Activated CD4-positive, alpha-beta memory T cell treated with anti-CD3 and anti-CD28 coated beads for 36 hours (primary cell): ENCODE measurements at regions not wholly inside any gene's neighbourhood (a gene's known extent, or its start where the extent isn't known, plus 50 kb on each side); places are given as distances from the start of the nearest gene placed in this dataset.
"Not testable (repeated sequence)": the region's sequence is repeated elsewhere in the genome, so short reads cannot be mapped to it uniquely, and the experiment has no call there.

ENCODE experiments used
- CTCF ChIA-PET: fragments of 350-600 bp; sonication (Branson Sonifier 250); formaldehyde crosslinking; loops from one replicate; lab custom pipeline; 2021; ENCODE audit warnings: antibody characterized with exemption, inconsistent platforms; lab: Charles Lee
- POLR2A ChIA-PET: fragments of 350-600 bp; sonication (Branson Sonifier 250); formaldehyde crosslinking; loops from one replicate; lab custom pipeline; 2021; ENCODE audit warnings: antibody characterized with exemption; lab: Charles Lee
- DNase-seq: peaks from one replicate; pipeline ENCODE4 v3.0.0-alpha.2; 2020
- H3K27ac Mint-ChIP-seq: one replicate; pipeline ENCODE4 v1.8.0; 2021; ENCODE audit warnings: mixed read lengths
- H3K27me3 Mint-ChIP-seq: one replicate; pipeline ENCODE4 v1.8.0; 2021; ENCODE audit warnings: mixed read lengths
- H3K36me3 Mint-ChIP-seq: one replicate; pipeline ENCODE4 v1.8.0; 2021; ENCODE audit warnings: mixed read lengths
- H3K4me1 Mint-ChIP-seq: one replicate; pipeline ENCODE4 v1.8.0; 2021; ENCODE audit warnings: low read depth, mixed read lengths
- H3K4me3 Mint-ChIP-seq: one replicate; pipeline ENCODE4 v1.8.0; 2021; ENCODE audit warnings: mild to moderate bottlenecking, mixed read lengths
- H3K9me3 Mint-ChIP-seq: one replicate; pipeline ENCODE4 v1.8.0; 2021; ENCODE audit warnings: mixed read lengths
- intact Hi-C: fragments of 100-400 bp; cut with micrococcal nuclease; formaldehyde crosslinking; loops from one replicate; pipeline ENCODE4 v1.15.1; 2023

GRCh38 chr14:26655128-26655527 lies 57.3 kb upstream of the NOVA1 start:
- intact Hi-C loops, result no loop called here
- H3K9me3 Mint-ChIP-seq, result peaks cover 11% of the 10 kb centered on the region
- no peak overlapping the region for H3K4me3 Mint-ChIP-seq
- H3K27me3 Mint-ChIP-seq, result no peaks in the 10 kb centered on the region
- POLR2A ChIA-PET, result no interaction called here
- DNase-seq, result no peak
- CTCF ChIA-PET, result no interaction called here
- no peak overlapping the region for H3K27ac Mint-ChIP-seq
- no peaks in the 10 kb centered on the region for H3K4me1 Mint-ChIP-seq
- no peaks in the 10 kb centered on the region for H3K36me3 Mint-ChIP-seq

DNA sequence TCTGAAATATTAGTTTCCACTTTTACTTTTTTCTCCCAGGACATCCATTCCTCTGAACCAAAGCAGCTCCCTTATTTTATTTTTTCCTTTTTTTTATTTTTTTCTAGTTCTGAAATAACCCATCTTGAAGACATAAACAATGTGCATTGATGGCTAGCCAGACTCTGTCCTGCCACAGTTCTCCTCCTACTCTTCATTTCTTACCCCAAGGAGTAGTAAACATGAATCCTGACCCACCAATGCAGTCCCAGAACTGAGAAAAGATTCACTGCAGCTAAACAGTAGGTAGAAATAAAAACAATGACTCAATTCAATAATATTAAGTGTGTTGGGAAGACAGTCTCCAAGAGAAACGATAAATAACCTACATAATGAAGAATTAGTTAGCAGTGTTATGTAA lies 65.7 kb upstream of the NOVA1 start:
- Mint-ChIP-seq H3K27ac (no peak overlapping the region), H3K36me3 (no peaks in the 10 kb centered on the region), H3K4me3 (no peak overlapping the region), H3K27me3 (no peaks in the 10 kb centered on the region), H3K9me3 (peaks cover 32% of the 10 kb centered on the region), H3K4me1 (no peaks in the 10 kb centered on the region)
- ChIA-PET CTCF (no interaction called here), POLR2A (no interaction called here)
- DNase-seq, result no peak
- intact Hi-C loops, result no loop called here

DNA sequence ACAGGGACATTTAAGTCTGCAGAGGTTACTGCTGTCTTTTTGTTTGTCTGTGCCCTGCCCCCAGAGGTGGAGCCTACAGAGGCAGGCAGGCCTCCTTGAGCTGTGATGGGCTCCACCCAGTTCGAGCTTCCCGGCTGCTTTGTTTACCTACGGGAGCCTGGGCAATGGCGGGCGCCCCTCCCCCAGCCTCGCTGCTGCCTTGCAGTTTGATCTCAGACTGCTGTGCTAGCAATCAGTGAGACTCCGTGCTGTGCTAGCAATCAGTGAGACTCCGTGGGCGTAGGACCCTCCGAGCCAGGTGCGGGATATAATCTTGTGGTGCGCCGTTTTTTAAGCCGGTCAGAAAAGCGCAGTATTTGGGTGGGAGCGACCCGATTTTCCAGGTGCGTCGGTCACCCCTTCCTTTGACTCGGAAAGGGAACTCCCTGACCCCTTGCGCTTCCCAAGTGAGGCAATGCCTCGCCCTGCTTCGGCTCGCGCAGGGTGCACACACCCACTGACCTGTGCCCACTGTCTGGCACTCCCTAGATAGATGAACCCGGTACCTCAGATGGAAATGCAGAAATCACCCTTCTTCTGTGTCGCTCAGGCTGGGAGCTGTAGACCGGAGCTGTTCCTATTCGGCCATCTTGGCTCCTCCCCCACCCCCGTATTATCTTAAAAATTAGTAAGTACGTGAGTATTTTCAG lies 81.0 kb upstream of the NOVA1 start:
- POLR2A ChIA-PET, H3K27ac Mint-ChIP-seq, H3K4me1 Mint-ChIP-seq: not testable (repeated sequence)

GRCh38 chr14:26685401-26685800 lies 87.6 kb upstream of the NOVA1 start:
- DNase-seq, result no peak
- Mint-ChIP-seq H3K4me3 (no peak overlapping the region), H3K36me3 (no peaks in the 10 kb centered on the region), H3K4me1 (no peaks in the 10 kb centered on the region), H3K27ac (no peak overlapping the region), H3K27me3 (no peaks in the 10 kb centered on the region), H3K9me3 (peaks cover 13% of the 10 kb centered on the region)
- intact Hi-C loops, result no loop called here
- CTCF ChIA-PET, result no interaction called here
- POLR2A ChIA-PET, result no interaction called here

More for the DNA sequence above, 81.0 kb upstream of the NOVA1 start:
- DNase-seq, H3K27me3 Mint-ChIP-seq, CTCF ChIA-PET, H3K4me3 Mint-ChIP-seq, intact Hi-C loops, H3K36me3 Mint-ChIP-seq: not testable (repeated sequence)
- peaks cover 19% of the 10 kb centered on the region for H3K9me3 Mint-ChIP-seq

GRCh38 chr14:26687301-26687837 lies 89.5 kb upstream of the NOVA1 start:
- CTCF ChIA-PET, result no interaction called here
- no peak overlapping the region for H3K4me3 Mint-ChIP-seq
- no peak for DNase-seq
- intact Hi-C loops, result no loop called here
- POLR2A ChIA-PET, result no interaction called here
- no peaks in the 10 kb centered on the region for H3K4me1 Mint-ChIP-seq
- peaks cover 17% of the 10 kb centered on the region for H3K9me3 Mint-ChIP-seq
- H3K36me3 Mint-ChIP-seq, result no peaks in the 10 kb centered on the region
- H3K27me3 Mint-ChIP-seq, result no peaks in the 10 kb centered on the region
- no peak overlapping the region for H3K27ac Mint-ChIP-seq

GRCh38 chr14:26694521-26694920 lies 96.7 kb upstream of the NOVA1 start:
- ChIA-PET POLR2A (no interaction called here), CTCF (no interaction called here)
- Mint-ChIP-seq H3K4me3 (no peak overlapping the region), H3K27me3 (no peaks in the 10 kb centered on the region), H3K9me3 (peaks cover 20% of the 10 kb centered on the region), H3K36me3 (no peaks in the 10 kb centered on the region), H3K27ac (no peak overlapping the region), H3K4me1 (no peaks in the 10 kb centered on the region)
- DNase-seq, result no peak
- intact Hi-C loops, result no loop called here

DNA sequence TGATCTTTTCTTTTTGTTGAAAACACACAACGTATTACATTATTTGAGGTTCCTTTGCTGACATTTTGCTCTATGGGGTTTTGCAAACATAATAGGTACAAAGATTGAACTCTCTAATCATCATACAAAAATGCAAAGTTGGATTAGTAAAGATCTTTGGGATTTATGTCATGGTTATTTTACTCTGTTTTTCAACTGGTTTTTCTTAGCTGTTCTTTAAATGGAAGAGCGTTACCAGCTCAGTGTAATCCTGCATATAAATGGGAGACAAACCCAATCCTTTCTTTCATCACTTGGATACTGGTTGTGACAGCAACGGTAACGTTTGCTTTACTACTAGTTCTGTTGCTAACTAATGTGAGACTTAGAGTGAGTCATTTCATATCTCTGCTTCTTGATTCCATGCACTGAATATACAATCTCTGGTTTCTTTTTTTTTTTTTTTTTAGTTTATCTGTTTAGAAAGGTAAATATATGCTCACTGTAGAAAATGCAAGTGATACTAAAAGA lies 104.9 kb upstream of the NOVA1 start:
- Mint-ChIP-seq H3K4me1 (no peaks in the 10 kb centered on the region), H3K36me3 (no peaks in the 10 kb centered on the region), H3K9me3 (peaks cover 20% of the 10 kb centered on the region), H3K27me3 (no peaks in the 10 kb centered on the region), H3K27ac (no peak overlapping the region), H3K4me3 (no peak overlapping the region)
- DNase-seq, result no peak
- POLR2A ChIA-PET, result no interaction called here
- CTCF ChIA-PET, result no interaction called here
- intact Hi-C loops, result no loop called here

GRCh38 chr14:26703686-26704366 lies 106.0 kb upstream of the NOVA1 start:
- ChIA-PET CTCF (no interaction called here), POLR2A (no interaction called here)
- Mint-ChIP-seq H3K9me3 (peaks cover 20% of the 10 kb centered on the region), H3K36me3 (no peaks in the 10 kb centered on the region), H3K4me3 (no peak overlapping the region), H3K4me1 (no peaks in the 10 kb centered on the region), H3K27ac (no peak overlapping the region), H3K27me3 (no peaks in the 10 kb centered on the region)
- intact Hi-C loops, result no loop called here
- DNase-seq, result no peak

GRCh38 chr14:26707234-26707633 lies 109.4 kb upstream of the NOVA1 start:
- DNase-seq, result no peak
- Mint-ChIP-seq H3K4me1 (no peaks in the 10 kb centered on the region), H3K36me3 (no peaks in the 10 kb centered on the region), H3K27me3 (no peaks in the 10 kb centered on the region), H3K9me3 (peaks cover 10% of the 10 kb centered on the region), H3K4me3 (no peak overlapping the region), H3K27ac (no peak overlapping the region)
- intact Hi-C loops, result no loop called here
- CTCF ChIA-PET, result no interaction called here
- POLR2A ChIA-PET, result no interaction called here

DNA sequence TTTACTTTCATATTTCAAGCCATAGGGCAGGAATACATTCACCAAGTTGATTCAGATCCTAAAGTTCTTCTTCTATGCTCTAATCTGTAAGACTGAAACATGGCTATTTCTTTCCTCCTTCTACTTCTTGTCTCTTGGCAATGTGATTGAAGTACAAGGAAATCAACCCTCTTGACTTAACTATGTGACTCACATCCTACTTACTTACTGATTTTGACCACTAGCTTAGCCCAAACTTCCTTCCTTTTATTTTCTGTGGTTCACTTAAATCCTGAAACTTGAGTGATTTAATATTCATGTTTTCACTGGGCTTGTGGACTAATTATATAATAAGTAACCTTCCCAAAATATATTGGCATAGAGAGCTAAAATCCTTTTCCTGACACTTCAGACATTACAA lies 111.2 kb upstream of the NOVA1 start:
- Mint-ChIP-seq H3K36me3 (no peaks in the 10 kb centered on the region), H3K4me3 (no peak overlapping the region), H3K9me3 (peaks cover 9% of the 10 kb centered on the region), H3K27ac (no peak overlapping the region), H3K4me1 (no peaks in the 10 kb centered on the region), H3K27me3 (no peaks in the 10 kb centered on the region)
- intact Hi-C loops, result no loop called here
- DNase-seq, result no peak
- ChIA-PET POLR2A (no interaction called here), CTCF (no interaction called here)

DNA sequence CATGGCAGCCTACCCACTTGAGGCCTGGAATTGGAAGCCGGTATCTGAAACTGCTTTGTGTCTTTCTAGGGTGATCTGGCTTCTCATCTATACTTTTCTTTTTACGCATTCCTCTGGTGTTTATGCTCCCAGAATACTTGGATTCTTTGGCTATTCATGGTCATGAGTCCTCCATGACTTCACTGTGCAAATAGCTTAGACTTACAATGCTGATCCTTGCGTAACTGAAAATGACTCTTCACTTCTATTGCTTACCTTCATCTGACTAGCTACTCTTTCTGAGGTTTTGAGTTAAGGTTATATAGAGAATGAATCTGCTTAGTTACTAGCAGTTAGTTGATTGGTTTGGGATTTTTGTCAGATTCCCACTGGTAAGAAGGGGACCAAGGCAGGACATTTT lies 121.7 kb upstream of the NOVA1 start:
- Mint-ChIP-seq H3K36me3 (no peaks in the 10 kb centered on the region), H3K4me1 (no peaks in the 10 kb centered on the region), H3K4me3 (no peak overlapping the region), H3K9me3 (peaks cover 43% of the 10 kb centered on the region), H3K27me3 (no peaks in the 10 kb centered on the region), H3K27ac (no peak overlapping the region)
- intact Hi-C loops, result no loop called here
- ChIA-PET POLR2A (no interaction called here), CTCF (no interaction called here)
- DNase-seq, result no peak

DNA sequence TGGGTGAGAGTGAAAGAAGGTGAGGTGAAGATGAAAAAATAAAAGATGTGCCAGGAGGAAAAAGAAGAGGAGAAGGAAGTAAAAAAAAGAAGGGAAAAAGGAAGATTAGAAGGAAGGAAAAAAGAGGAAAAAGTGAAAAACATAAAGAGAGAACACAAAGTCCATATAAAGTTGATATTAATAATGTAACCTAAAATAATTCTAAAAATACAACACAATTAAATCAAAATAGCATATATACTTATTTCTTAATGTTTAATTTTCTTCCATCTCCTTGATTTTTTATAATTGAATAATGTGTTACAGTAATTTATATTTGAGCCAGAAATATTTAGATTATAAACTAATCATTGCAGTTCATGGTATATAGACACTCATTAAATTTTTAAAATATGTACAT lies 124.4 kb upstream of the NOVA1 start:
- H3K9me3 Mint-ChIP-seq, result peaks cover 25% of the 10 kb centered on the region
- no peaks in the 10 kb centered on the region for H3K27me3 Mint-ChIP-seq
- intact Hi-C loops, result no loop called here
- DNase-seq, result no peak
- ChIA-PET CTCF (no interaction called here), POLR2A (no interaction called here)
- H3K36me3 Mint-ChIP-seq, result no peaks in the 10 kb centered on the region
- H3K4me3 Mint-ChIP-seq, result no peak overlapping the region
- H3K27ac Mint-ChIP-seq, result no peak overlapping the region
- no peaks in the 10 kb centered on the region for H3K4me1 Mint-ChIP-seq

DNA sequence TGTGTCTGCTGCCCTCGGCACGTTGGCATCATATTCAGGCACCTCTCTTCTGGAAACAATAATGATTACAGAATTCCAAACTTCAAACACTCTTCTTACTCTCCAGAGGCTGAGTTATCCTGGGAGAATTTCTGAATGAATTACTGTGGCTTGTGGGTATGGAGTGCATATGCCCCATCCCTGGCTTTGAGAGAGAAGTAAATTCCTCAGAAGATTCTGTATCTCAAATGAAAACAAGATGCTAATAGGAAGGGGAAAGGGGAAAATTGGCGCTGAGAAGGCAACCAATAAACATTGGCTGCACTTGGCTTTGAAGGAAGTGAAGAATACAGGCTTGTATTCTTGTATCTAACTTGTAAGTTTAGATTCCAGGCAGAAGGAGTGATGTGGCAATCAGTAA lies 132.0 kb upstream of the NOVA1 start:
- no peak overlapping the region for H3K4me3 Mint-ChIP-seq
- H3K4me1 Mint-ChIP-seq, result no peaks in the 10 kb centered on the region
- no peak for DNase-seq
- H3K27ac Mint-ChIP-seq, result no peak overlapping the region
- ChIA-PET POLR2A (no interaction called here), CTCF (no interaction called here)
- no peaks in the 10 kb centered on the region for H3K36me3 Mint-ChIP-seq
- intact Hi-C loops, result no loop called here
- no peaks in the 10 kb centered on the region for H3K27me3 Mint-ChIP-seq
- H3K9me3 Mint-ChIP-seq, result peaks cover 17% of the 10 kb centered on the region
